HL-60 (cell line): ENCODE measurements at regions not wholly inside any gene's neighbourhood (a gene's known extent, or its start where the extent isn't known, plus 50 kb on each side); places are given as distances from the start of the nearest gene placed in this dataset.
"Not testable (repeated sequence)": the region's sequence is repeated elsewhere in the genome, so short reads cannot be mapped to it uniquely, and the experiment has no call there.

Experiments used
- DNase-seq, 2 experiments: peaks; one replicate each; pipeline ENCODE4 v3.0.0-alpha.2; 2010 to 2020; ENCODE audit warnings: low read depth in 1 of 2, low spot score in 1 of 2
- H3K27ac ChIP-seq: fragments of 250-450 bp; sonication (Bioruptor Pico); replicated peaks from 2 replicates; pipeline ENCODE4 v1.5.1; 2020; ENCODE audit warnings: mild to moderate bottlenecking, moderate library complexity
- H3K27me3 ChIP-seq: fragments of 250-450 bp; sonication (Bioruptor Pico); 2 replicates; pipeline ENCODE4 v1.5.1; 2021; ENCODE audit warnings: mild to moderate bottlenecking, moderate library complexity; ENCODE audit not compliant: insufficient read depth, poor library complexity, severe bottlenecking
- H3K4me3 ChIP-seq: replicated peaks from 2 replicates; pipeline ENCODE4 v1.5.1; 2011; ENCODE audit warnings: mild to moderate bottlenecking, control low read depth, low read length; ENCODE audit not compliant: insufficient read depth
- CTCF ChIP-seq: IDR thresholded peaks from one replicate; pipeline ENCODE4 v1.5.1; 2011; ENCODE audit warnings: low read length, control low read depth, inconsistent platforms; ENCODE audit not compliant: insufficient read depth
- GABPA ChIP-seq: IDR thresholded peaks from 2 replicates; pipeline ENCODE4 v1.6.1; 2012; ENCODE audit warnings: low read depth
- POLR2AphosphoS5 ChIP-seq: IDR thresholded peaks from 2 replicates; pipeline ENCODE4 v1.6.1; 2012; ENCODE audit warnings: low read depth
- REST ChIP-seq: IDR thresholded peaks from 2 replicates; pipeline ENCODE4 v1.6.1; 2012; ENCODE audit warnings: low read depth; ENCODE audit not compliant: insufficient replicate concordance
- SPI1 ChIP-seq: IDR thresholded peaks from 2 replicates; pipeline ENCODE4 v1.6.1; 2012; ENCODE audit warnings: low read depth, mild to moderate bottlenecking, borderline replicate concordance

DNA sequence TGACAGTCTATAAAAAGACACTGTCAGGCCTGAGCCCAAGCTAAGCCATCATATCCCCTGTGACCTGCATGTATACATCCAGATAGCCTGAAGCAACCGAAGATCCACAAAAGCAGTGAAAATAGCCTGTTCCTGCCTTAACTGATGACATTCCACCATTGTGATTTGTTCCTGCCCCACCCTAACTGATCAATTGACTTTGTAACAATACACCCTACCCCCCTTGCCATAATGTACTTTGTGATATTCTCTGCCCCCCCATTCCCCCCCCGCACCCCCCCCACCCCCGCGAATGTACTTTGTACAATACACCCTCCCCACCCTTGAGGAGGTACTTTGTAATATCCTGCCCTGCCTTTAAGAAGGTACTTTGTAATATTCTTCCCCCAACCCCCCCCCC lies 82.2 kb upstream of the MED13 start:
- no peak overlapping the region for H3K27ac ChIP-seq
- H3K4me3 ChIP-seq: no peak overlapping the region
- H3K27me3 ChIP-seq: no peaks in the 10 kb centered on the region
- TF ChIP-seq CTCF: no peak
- TF ChIP-seq POLR2AphosphoS5: no peak
- no peak for TF ChIP-seq GABPA
- TF ChIP-seq SPI1: no peak
- TF ChIP-seq REST: no peak
- no peak for DNase-seq

- TF ChIP-seq REST (no peak), CTCF (no peak), POLR2AphosphoS5 (no peak), SPI1 (no peak), GABPA (no peak)
- no peak overlapping the region for H3K27ac ChIP-seq
- peaks cover 14% of the 10 kb centered on the region for H3K27me3 ChIP-seq
- no peak overlapping the region for H3K4me3 ChIP-seq
- DNase-seq: no peak
These were observed 75.8 kb upstream of the MED13 start for GRCh38 chr17:62140836-62141235.

- no peak overlapping the region for H3K4me3 ChIP-seq
- TF ChIP-seq REST (no peak), GABPA (no peak), CTCF (no peak), POLR2AphosphoS5 (no peak), SPI1 (no peak)
- peaks cover 14% of the 10 kb centered on the region for H3K27me3 ChIP-seq
- DNase-seq: no peak
- no peak overlapping the region for H3K27ac ChIP-seq
These were observed 75.3 kb upstream of the MED13 start for GRCh38 chr17:62140376-62140775.

DNA sequence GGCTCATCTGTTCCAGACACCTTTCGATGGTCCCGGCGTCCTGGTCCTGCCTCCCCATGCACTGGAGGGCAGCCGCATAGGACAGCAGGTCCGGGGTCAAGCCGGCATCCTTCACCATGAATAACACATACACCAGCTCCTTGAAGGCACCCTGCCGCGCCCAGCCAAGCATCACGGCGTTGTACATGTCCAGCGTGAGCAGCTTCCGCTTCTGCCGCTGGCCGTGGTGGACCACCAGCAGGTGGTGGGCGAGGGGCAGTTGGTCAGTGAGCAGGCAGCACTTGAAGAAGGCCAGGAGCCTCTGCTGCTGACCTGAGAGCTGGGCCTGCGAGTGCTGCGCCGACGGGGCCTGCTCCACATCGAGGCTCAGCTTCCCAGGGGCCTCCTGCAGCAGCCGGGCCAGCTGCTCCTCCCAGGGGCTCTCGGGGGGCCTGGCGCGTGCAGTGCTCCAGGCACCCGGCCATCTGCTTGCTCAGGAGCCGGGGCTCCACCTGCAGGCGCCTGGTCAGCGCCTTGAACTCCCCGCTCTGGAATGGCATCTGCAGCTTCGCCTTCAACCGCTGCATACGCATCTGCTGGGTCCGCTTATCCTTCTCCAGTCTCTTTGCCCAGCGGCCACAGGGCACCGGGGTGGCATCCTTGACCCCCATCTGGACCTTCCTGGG lies 74.7 kb upstream of the MED13 start:
- H3K4me3 ChIP-seq, DNase-seq, H3K27ac ChIP-seq: not testable (repeated sequence)
- H3K27me3 ChIP-seq: peaks cover 14% of the 10 kb centered on the region
